ENCODE measurements at regions not wholly inside any gene's neighbourhood (a gene's known extent, or its start where the extent isn't known, plus 50 kb on each side); places are given as distances from the start of the nearest gene placed in this dataset.

- CTCF ChIA-PET: no interaction called here
- no peak for ATAC-seq
- no peaks in the 10 kb centered on the region for H3K9me3 ChIP-seq (ENCODE audit: control insufficient read depth, insufficient read depth, low read depth, low read length)
- H3K27me3 ChIP-seq (ENCODE audit: control insufficient read depth, insufficient read depth, low read length): no peaks in the 10 kb centered on the region
- no TSS peak for BruUV-seq (replicated peaks)
- H3K4me1 ChIP-seq (ENCODE audit: control insufficient read depth, insufficient read depth, low read length): no peaks in the 10 kb centered on the region
- no peak overlapping the region for H3K27ac ChIP-seq (ENCODE audit: low read length)
- POLR2A ChIA-PET: no interaction called here
- H3K36me3 ChIP-seq (ENCODE audit: control insufficient read depth, insufficient read depth, low read length): no peaks in the 10 kb centered on the region
- no peak for DNase-seq (ENCODE audit: low read depth, low spot score)
- H3K4me3 ChIP-seq (ENCODE audit: low read depth in 2 of 2, low read length in 2 of 2): no peak overlapping the region
- TF ChIP-seq SIN3A (IDR thresholded peaks at IDR 0.05; ENCODE audit: borderline replicate concordance, insufficient read depth, low read depth, low read length) (no peak), POLR2AphosphoS5 (IDR thresholded peaks at IDR 0.05; ENCODE audit: low read depth, low read length) (no peak), TCF7L2 (IDR thresholded peaks at IDR 0.05; ENCODE audit: low read depth, low read length) (no peak), CTCF (IDR thresholded peaks at IDR 0.05) (no peak), REST (IDR thresholded peaks at IDR 0.05; ENCODE audit: insufficient read depth in 1 of 2, low read depth in 2 of 2, low read length in 1 of 2) (no peak)
- intact Hi-C loops (cut with micrococcal nuclease; ENCODE audit: unreplicated experiment) (no loop called here), in situ Hi-C loops (cut with HindIII; ENCODE audit: low pct_unique_long_range_greater_than_20kb, low sequenced_read_pairs) (no loop called here)
These were observed 310.7 kb upstream of the DCN start for GRCh38 chr12:91493308-91493707.

- ChIA-PET POLR2A (no interaction called here), CTCF (no interaction called here)
- BruUV-seq (replicated peaks): no TSS peak
- TF ChIP-seq CTCF (IDR thresholded peaks at IDR 0.05): no peak
- TF ChIP-seq REST (IDR thresholded peaks at IDR 0.05; ENCODE audit: insufficient read depth in 1 of 2, low read depth in 2 of 2, low read length in 1 of 2): no peak
- TF ChIP-seq SIN3A (IDR thresholded peaks at IDR 0.05; ENCODE audit: borderline replicate concordance, insufficient read depth, low read depth, low read length): no peak
- Histone ChIP-seq H3K27me3 (ENCODE audit: control insufficient read depth, insufficient read depth, low read length) (no peaks in the 10 kb centered on the region), H3K9me3 (ENCODE audit: control insufficient read depth, insufficient read depth, low read depth, low read length) (no peaks in the 10 kb centered on the region), H3K27ac (ENCODE audit: low read length) (no peak overlapping the region), H3K4me3 (ENCODE audit: low read depth in 2 of 2, low read length in 2 of 2) (no peak overlapping the region), H3K4me1 (ENCODE audit: control insufficient read depth, insufficient read depth, low read length) (no peaks in the 10 kb centered on the region), H3K36me3 (ENCODE audit: control insufficient read depth, insufficient read depth, low read length) (no peaks in the 10 kb centered on the region)
- in situ Hi-C loops (cut with HindIII; ENCODE audit: low pct_unique_long_range_greater_than_20kb, low sequenced_read_pairs) (no loop called here), intact Hi-C loops (cut with micrococcal nuclease; ENCODE audit: unreplicated experiment) (no loop called here)
- ATAC-seq (no peak), DNase-seq (ENCODE audit: low read depth, low spot score) (no peak)
These were observed 310.0 kb upstream of the DCN start for GRCh38 chr12:91492648-91493047.
